Pancreas (tissue), 10 donors: ENCODE measurements at regions not wholly inside any gene's neighbourhood (a gene's known extent, or its start where the extent isn't known, plus 50 kb on each side); places are given as distances from the start of the nearest gene placed in this dataset.

Source experiments
- ATAC-seq, 4 donors: fragments of 200-7000 bp; cut with Tn5 transposase; one replicate each; pipeline versions ENCODE4 v1.8.0 to v1.9.1; 2020; ENCODE audit warnings: mild to moderate bottlenecking in 4 of 4, moderate library complexity in 4 of 4
- DNase-seq, 6 donors: peaks; one replicate each; pipeline ENCODE4 v3.0.0-alpha.2; 2020
- FAIRE-seq: peaks from 2 replicates; lab custom pipeline; 2012; peaks lifted over from hg19 to GRCh38; lab: Jason Lieb, UNC
- H3K27ac ChIP-seq, 4 donors: fragments of 200-600 bp; sonication (generic); 1 replicate in 3 of 4; 2 replicates in 1 of 4; pipeline versions ENCODE4 v1.5.0 to v1.8.0; 2020
- H3K27me3 ChIP-seq, 4 donors: fragments of 200-600 bp; one replicate each; pipeline ENCODE4 v1.8.0; 2021
- H3K36me3 ChIP-seq, 3 donors: fragments of 200-600 bp; sonication (generic) in 1 of 3; one replicate each; pipeline versions ENCODE4 v1.5.0 to v1.8.0; 2020 to 2021
- H3K4me1 ChIP-seq, 3 donors: fragments of 200-600 bp; one replicate each; pipeline ENCODE4 v1.8.0; 2021
- H3K4me3 ChIP-seq, 4 donors: fragments of 200-600 bp; sonication (generic) in 2 of 4; one replicate each; pipeline versions ENCODE4 v1.5.0 to v1.8.0; 2020 to 2021
- H3K9me3 ChIP-seq, 4 donors: fragments of 200-600 bp; one replicate each; pipeline ENCODE4 v1.8.0; 2021
- CTCF ChIP-seq, 4 donors: fragments of 200-600 bp; sonication (generic) in 3 of 4; IDR thresholded peaks; one replicate each; pipeline versions ENCODE4 v1.5.0 to v1.8.0; 2021; ENCODE audit warnings: antibody characterized with exemption in 4 of 4
- WGBS, 2 donors: extraction: QIAGEN DNeasy Blood & Tissue Kit; methylation state at CpG; one replicate each; pipeline ENCODE4 v1.1.7; 2013; 5-methylcytosine and 5-hydroxymethylcytosine counted together
- intact Hi-C, 3 donors: fragments of 100-400 bp; cut with DNase I; formaldehyde crosslinking; loops; one replicate each; pipeline versions ENCODE4 v1.11.1 to v1.14.2; 2022
- donor health status: healthy with polysubstance abuse.
- donor health status: DM: no; HTN: no; CAD: no; lungs with moderate emphysema.
- donor health status: DM: no; HTN: no; CAD: no.
- donor health status: control.
- donor health status: control.
- donor health status: Bipolar disorder and iron deficiency.
- donor health status: DM: yes; HTN: yes; CAD: no.
- donor health status: DM: no; HTN: no; CAD: no.
- donor health status: DM: no; HTN: no; CAD: no.
- donor health status: DM: yes; HTN: yes; CAD: no.

- no peak for FAIRE-seq
- Histone ChIP-seq H3K4me3 (no peak overlapping the region), H3K4me1 (peaks cover 0 to 5% (median 4%) of the 10 kb centered on the region in 3 donors), H3K27me3 (no peaks in the 10 kb centered on the region), H3K9me3 (no peaks in the 10 kb centered on the region), H3K36me3 (no peaks in the 10 kb centered on the region), H3K27ac (no peak overlapping the region)
- no peak for DNase-seq
- peak; percentile 50 to 90 (median 82) for ATAC-seq
- TF ChIP-seq CTCF (IDR thresholded peaks at IDR 0.05), result no peak
- 10% methylated on average over 3 of the region's 3 CpGs for WGBS, 2 donors
- intact Hi-C loops, result no loop called here
These were observed 646.9 kb downstream of the STPG2 start for GRCh38 chr4:97496298-97496873.

GRCh38 chr4:97498875-97499274 lies 644.4 kb downstream of the STPG2 start:
- H3K4me3 ChIP-seq, result no peak overlapping the region
- DNase-seq (no peak), ATAC-seq (peak in 2 of 4 donors; percentile 12 to 22), FAIRE-seq (no peak)
- peaks cover 0 to 5% (median 4%) of the 10 kb centered on the region in 3 donors for H3K4me1 ChIP-seq
- no peaks in the 10 kb centered on the region for H3K27me3 ChIP-seq
- H3K36me3 ChIP-seq, result no peaks in the 10 kb centered on the region
- no peak overlapping the region for H3K27ac ChIP-seq
- 71 to 81% methylated on average over 3 of the region's 3 CpGs for WGBS, 2 donors
- intact Hi-C loops, result no loop called here
- no peaks in the 10 kb centered on the region for H3K9me3 ChIP-seq
- TF ChIP-seq CTCF (IDR thresholded peaks at IDR 0.05), result no peak

- H3K27me3 ChIP-seq, result no peaks in the 10 kb centered on the region
These were observed 642.9 kb downstream of the STPG2 start for GRCh38 chr4:97500423-97500822.

GRCh38 chr4:97504713-97505112 lies 638.6 kb downstream of the STPG2 start:
- Histone ChIP-seq H3K27me3 (no peaks in the 10 kb centered on the region), H3K27ac (no peak overlapping the region), H3K4me1 (no peaks in the 10 kb centered on the region), H3K9me3 (no peaks in the 10 kb centered on the region), H3K4me3 (no peak overlapping the region), H3K36me3 (no peaks in the 10 kb centered on the region)
- DNase-seq, result no peak
- intact Hi-C loops, result no loop called here
- no peak for ATAC-seq
- no peak for TF ChIP-seq CTCF (IDR thresholded peaks at IDR 0.05)
- no peak for FAIRE-seq

More at GRCh38 chr4:97500423-97500822, 642.9 kb downstream of the STPG2 start:
- Histone ChIP-seq H3K4me1 (peaks cover 0 to 5% (median 4%) of the 10 kb centered on the region in 3 donors), H3K4me3 (no peak overlapping the region), H3K9me3 (no peaks in the 10 kb centered on the region), H3K27ac (no peak overlapping the region), H3K36me3 (no peaks in the 10 kb centered on the region)
- WGBS, 2 donors, result 81 to 82% methylated on average over 2 of the region's 2 CpGs
- FAIRE-seq, result no peak
- no peak for ATAC-seq
- DNase-seq, result no peak
- intact Hi-C loops, result no loop called here
- no peak for TF ChIP-seq CTCF (IDR thresholded peaks at IDR 0.05)

GRCh38 chr4:97507587-97508245 lies 635.6 kb downstream of the STPG2 start:
- H3K4me3 ChIP-seq, result no peak overlapping the region
- ATAC-seq (no peak), FAIRE-seq (no peak), DNase-seq (no peak)
- H3K36me3 ChIP-seq, result no peaks in the 10 kb centered on the region
- H3K4me1 ChIP-seq, result no peaks in the 10 kb centered on the region
- H3K9me3 ChIP-seq, result no peaks in the 10 kb centered on the region
- H3K27ac ChIP-seq, result no peak overlapping the region
- TF ChIP-seq CTCF (IDR thresholded peaks at IDR 0.05), result no peak
- no peaks in the 10 kb centered on the region for H3K27me3 ChIP-seq
- WGBS, 2 donors, result 92 to 98% methylated on average over 2 of the region's 2 CpGs
- intact Hi-C loops, result no loop called here
